ENCODE measurements at regions not wholly inside any gene's neighbourhood (a gene's known extent, or its start where the extent isn't known, plus 50 kb on each side); places are given as distances from the start of the nearest gene placed in this dataset.

DNA sequence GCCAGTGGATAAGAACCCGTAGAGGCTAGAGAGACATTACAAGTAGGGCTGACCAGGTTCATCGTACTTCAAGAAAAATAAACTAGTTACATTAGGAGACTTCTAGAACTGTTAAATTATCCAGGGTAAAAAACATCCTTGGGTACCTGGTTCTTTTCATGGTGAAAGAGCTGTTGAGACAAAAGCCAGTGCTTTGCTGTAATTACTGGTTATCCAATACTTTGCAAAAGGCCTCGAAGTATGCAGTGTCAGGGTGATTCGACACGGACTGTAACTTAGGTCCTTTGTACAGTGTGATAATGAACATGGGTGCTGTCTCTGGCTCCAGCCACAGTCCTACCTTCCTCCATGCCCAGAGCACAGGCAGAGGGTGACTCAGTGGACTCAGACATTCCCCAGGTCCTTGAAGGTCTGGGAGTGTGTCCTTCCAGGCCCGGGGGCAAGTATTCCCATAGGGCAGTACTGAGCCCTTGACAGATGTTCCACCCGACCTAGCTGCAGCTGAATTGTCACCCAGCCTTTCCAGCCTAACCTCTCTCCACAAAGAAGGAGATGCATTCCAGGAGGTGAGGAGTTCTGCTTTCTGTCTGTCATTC is 123.6 kb upstream of the TMEM72 start:
- DNase-seq = no peak

DNA sequence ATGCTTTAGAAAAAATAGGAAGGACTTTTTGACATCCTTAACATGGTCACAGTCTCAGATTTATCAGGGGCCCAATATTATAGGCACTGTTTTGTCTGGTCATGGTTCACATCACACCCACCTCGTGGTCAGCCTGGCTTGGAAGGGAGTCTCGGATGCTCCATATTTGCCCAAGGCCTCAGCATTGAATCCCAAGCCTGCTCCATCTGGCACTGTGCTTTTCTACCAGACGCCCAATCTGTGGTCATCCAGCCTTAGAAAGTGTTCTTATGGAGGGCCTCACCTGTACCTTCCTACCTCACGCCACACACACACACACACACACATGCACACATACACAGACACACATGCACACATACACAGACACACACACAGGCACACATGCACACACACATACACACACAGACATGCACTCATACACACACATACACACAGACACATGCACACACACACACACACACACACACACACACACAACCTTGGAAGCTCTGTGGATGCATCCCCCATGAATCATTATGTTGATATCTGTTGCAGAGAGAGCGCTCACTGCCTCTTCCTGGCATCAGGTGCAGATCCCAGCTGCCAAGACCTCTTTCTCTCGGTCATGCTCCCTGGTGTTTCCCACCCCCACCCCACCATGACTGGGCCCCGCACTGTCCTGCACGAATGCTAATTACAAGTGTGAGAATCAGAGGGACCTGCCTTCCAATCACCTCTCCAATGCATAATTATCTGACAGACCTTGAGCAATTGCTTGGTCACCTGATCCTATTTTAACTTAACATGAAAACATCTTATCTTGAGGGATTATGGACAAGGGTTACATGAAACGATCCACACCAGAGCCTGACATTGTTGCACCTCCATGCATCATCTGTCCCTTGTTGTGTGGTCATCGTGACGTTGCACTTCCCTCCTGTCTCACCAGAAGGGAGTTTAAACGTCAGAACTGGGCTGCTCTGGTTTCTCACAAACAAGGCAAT is 122.7 kb upstream of the TMEM72 start:
- no peak for DNase-seq

DNA sequence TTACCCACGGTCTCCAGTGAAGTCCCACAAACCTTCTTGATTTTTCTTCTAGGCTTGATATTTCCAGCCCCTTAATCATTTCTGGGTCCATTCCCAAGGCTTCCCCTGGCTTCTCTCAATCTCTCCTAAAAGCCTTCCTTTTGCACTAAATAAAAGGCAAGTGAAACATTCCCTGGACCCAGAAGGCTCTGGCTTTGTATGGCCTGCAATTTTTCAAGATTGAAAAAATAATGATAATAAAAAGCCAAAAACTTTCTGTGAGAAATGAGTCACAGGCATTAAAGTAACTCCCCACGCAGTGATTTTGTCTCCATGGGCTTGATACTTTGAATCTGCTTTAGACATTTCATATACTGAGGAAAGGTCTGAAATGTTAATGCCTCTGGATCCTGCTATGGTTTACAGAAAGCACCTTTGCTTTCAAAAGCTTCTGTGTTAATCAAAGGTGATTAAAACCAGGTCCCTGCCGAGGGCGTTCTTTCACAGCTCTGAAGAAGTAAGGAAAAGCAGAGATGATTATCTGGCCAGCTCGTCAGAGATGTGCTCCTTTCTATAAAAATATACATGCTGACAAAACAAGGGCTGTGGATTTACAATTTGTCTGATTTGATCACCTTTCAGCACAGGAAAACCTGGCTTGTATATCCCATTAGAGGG is 118.9 kb upstream of the TMEM72 start:
- DNase-seq = no peak

DNA sequence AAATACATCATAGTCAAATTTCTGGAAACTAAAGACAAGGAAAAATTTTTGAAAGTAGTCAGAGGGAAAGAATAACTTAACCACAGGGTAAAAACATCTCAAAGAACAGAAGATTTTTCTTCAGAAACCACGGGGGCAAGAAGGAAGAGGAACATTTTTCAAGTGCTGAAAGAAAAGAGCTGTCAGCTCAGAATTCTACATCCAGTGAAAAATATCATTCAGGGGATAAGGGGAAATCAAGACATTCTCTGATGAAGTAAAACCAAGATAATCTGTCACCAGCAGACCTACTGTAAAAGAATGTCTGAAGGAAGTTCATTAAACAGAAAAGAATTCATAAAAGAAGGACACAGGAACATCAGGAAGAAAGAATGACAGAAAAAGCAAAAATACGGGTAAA is 111.2 kb upstream of the TMEM72 start:
- no peak for DNase-seq

DNA sequence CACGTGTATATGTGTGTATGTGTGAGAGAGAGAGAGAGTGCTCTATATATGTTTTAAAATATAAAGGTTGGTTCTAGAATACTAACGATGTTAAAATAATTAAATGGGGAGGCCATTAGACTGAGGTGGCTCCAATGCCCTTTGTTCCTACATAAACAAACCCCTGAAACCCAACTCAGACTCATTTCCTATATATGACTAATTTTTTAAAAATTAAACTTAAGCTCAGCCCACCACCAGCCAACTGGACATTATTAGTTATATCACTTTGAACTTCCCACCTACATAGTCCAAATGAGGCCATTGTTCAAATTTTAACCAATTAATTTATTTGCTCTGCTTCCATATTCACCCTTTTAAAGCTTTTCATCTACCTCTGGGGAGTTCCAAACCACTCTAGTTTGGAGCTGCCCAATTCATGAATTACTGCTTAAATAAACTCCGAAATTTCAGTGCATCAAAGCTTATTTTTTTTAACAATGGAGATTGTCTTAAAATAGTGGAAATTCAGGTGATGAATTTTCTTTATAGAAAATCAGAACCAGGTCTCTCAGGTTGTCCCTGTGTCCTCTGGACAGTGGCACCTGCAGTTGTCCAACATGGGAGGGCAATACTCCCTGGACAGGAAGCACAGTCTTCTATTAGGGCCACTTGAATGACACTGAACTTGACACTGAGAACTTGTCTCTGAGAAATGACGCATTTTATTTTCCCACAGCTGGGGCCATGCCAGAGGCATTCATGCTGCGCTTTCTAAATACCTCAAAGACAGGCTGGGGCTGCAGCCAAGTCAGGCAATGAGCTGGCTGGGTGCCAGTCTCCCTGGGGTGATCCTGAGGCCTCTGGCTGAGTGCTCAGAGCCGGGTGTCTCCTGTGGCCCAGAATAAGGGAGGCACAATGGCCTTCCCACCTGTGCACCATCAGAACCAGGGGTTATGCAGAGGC is 109.5 kb upstream of the TMEM72 start:
- DNase-seq = no peak

DNA sequence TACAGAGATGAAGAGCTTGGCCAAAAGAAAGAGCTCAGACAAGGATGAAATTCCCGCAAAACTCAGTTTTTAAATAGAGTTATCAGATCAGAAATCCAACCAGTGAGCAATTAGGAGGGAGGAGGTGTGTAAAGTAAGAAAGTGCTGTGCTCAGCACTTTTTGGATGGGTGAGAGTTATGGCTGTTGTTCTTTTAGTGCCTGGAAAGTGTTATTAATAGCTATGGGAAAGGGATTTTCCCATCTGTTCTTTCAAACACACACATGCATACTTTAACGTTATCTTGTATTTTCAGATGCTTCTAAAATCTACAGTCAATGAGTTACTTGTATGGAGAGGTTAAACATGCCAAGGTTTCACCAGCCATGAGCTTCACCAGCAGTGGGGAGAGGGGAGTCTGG is 107.3 kb upstream of the TMEM72 start:
- no peak for DNase-seq

DNA sequence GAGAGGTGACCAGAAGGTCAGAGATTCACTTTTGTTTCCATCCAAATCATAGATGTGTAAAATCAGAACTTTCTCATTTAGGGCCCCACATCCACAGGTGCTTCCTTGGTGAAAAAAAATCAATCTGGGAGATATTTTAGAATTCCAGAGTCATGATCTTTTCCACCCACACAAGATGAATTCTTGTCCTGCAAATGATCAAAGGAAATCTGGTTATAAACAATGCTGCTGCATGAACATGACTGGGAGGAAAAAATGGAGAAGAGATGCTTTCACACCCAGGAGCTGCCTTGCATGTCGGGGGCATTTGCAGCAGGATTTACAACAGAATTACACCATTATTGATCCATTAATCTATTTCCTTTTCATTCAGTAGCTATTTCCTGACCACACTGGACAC is 106.5 kb upstream of the TMEM72 start:
- DNase-seq = no peak

DNA sequence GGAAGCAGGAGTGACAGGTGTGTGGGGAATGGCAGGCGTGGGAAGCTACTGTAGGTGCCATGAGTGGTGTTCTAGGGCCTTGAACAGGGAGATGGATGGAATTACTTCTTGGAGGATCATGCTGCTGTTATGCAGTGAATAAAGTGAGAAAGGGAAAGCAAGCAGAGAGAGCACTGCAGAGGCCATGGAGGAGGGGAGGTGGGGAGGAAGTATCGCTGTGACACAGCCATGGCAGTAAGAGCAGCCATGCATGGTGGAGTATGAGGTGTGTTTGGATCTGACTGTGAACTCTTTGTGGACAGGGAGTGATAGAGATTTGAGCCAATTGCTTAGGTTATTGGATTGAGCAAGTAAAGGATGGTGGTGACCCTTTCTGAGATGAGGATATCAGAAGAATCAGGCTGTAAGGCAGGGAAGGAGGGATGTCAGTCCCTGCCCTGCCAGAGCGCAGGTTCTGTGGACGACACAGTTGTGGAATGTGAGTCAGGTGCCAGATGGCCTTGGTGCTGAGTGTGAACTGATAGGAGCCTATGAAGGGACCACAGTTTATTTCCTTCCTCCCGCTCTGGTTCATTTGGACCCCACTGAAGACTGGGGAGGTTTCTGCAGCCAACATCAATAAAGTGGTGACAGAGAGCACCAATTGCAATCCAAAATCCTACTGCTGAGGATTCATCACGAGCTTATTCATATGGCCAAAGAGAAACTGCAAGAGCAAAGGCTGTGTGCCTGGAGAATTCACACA is 105.5 kb upstream of the TMEM72 start:
- no peak for DNase-seq

DNA sequence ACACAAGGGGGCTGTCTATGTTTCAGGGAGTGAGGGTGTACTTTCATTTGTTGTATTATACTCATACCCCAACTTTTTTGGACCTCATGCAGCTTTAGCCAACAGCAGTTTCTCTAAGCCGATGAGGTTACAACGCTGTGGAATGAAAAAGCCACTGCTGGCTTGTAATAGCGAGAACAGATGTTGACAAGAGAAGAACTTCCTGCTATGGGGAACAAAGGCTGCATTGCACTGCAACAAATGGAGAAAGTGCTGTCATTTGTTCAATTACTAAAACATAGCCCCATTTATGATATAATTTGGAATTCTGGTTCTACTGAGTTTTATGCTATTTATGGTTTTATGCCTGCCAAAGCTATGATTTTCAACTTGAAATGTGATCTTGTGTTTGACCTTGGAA is 104.2 kb upstream of the TMEM72 start:
- DNase-seq = no peak

DNA sequence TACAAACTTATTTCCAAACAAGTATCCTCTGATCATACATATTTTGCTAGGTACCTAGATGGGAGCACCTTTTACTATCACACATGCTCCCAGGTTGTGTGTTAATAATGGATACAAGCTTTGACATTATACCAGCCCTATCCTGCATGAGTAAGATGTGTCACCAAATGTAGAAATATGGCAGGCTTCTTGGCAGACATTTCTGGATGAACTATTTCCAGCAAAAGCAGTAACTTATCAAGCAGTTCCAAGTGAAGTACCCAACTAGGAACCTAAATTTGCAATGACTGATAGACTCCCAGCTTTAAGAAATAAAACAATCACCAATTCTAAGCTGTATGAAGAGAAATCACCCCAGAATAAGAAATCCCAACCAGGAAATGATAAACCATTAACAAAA is 103.7 kb upstream of the TMEM72 start:
- no peak for DNase-seq

DNA sequence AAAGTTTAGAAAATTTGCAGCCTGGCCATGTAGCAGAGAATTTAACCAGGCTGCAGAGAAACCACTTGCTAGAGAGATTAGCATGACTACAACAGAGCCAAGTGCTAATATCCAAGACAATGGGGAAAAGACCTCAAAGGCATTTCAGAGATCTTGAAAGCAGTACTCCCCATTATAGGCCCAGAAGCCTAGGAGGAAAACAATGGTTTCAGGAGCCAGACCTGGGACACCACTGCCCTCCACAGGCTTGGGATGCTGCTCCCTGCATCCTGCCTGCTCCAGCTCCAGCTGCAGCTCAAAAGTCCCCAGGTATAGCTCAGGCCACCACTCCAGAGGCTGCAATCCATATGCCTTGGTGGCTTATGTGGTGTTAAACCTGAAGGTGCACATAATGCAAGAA is 101.5 kb upstream of the TMEM72 start:
- DNase-seq = no peak

DNA sequence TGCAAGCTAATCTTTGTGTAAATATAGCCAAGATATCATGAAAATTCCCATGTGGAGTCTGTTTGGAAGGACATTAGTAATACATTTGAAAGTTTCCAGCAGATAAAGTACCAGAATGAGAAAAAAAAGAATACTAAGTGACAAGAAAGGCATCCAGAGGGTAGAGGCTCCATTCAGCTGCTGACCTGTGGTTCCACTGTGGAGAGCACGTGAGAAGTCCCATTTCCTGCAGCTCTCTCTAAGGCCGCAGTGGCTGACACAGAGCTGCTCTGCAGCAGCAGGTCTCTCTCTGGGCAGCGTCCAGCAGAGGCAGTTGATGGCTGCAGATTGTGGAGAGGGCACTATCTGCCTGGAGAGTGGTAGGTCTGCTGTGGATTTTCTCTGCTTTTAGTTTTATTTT is 100.1 kb upstream of the TMEM72 start:
- DNase-seq = no peak

DNA sequence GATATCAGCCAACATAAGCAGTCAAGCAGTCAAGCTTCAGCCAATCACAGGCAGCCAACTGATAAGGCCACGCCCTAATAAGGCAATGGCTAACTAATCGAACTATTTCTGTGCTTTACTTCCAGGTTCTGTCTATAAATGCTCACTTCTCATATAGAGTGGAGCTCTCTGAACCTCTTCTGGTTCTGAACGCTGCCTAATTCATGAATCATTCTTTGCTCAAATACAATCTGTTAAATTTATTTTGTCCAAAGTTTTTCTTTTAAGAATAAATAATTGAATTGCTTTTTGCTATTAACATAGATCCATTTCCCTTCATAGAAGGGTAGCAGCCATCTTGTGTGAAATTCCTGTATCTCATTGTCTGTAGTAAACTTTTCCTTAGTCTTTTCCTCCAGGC is 97.9 kb upstream of the TMEM72 start:
- DNase-seq = no peak

DNA sequence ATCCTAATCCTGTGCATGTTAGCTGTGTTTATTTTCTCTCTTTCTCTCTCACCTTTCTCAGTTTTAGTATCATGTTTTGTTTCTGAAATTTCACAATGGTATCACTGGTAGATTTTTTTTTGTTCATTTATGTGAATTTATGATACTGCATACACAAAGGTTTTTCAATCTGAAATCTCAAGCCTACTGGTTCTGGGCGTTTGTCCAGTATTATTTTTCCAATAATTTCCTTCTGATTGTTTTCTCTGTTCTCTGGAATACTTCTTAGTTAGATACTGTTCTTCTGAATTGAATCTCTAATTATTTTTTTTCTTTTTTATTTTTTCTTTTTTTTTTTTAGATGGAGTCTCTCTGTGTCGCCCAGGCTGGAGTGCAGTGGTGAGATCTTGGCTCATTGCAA is 96.2 kb upstream of the TMEM72 start:
- no peak for DNase-seq

DNA sequence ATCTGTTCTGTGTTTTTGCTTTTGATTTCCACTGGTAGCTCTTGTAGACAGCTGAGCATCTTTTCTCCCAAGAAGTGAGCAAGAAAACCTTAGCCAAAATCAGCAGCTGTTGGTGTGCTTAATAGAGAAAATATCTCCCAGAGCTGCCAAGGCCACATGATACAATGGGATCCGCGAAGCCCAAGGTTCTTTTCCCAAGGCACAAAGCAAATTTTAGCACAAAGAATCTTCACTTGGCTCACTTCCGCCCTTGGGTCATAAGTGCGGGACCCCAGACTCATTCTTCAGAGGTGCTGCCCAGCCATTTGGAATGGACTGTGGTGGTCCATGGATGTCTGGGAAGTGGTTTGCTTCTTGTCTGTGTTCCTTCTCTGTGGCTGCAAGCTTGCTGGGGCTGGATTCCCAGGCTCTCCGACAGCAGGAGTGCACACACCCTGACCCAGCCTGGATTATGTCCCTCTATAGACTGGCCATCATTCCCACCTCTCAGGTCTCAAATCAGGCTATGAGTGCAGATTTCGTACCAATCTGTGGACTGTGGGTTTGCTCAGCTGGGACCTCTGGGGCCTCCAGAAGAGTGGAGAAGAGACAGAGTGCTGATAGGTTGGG is 93.0 kb upstream of the TMEM72 start:
- DNase-seq = no peak

DNA sequence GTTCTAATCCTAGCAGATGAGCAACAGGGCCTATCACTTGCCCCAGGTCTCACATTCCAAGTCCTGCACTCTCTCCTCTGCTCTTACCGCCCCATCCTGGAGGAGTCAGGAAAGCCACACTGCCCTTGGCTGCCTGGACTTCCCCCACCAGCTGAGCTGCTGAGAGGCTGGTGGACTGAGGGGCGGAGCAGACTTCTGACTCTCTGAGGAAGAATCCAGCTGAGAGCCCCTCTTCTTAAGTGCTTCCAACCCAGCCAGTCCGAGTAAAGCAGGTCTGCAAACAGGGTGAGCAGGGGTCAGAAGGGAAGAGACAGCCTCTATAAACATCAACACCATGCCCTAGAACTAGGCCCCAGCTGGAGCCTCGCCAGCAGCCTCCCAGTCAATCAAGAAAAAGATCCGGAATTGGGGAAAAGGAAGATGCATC is 92.4 kb upstream of the TMEM72 start:
- DNase-seq = no peak

DNA sequence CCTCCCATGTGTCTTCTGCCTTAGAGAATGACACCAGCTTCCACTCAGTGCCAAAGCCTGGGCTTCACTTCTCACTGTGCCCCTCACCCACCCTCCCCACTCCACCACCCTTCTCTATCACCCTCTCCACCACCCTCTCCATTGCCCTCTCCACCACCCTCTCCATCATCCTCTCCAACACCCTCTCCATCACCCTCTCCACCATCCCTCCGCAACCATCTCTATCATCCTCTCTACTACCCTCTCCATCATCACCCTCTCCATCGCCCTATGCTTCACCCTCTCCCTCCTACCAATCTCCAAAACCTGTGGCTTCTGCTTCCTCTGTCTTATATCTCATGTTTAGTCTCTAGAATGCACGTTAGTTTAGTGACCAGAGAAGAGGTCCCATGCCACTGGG is 91.0 kb upstream of the TMEM72 start:
- no peak for DNase-seq

DNA sequence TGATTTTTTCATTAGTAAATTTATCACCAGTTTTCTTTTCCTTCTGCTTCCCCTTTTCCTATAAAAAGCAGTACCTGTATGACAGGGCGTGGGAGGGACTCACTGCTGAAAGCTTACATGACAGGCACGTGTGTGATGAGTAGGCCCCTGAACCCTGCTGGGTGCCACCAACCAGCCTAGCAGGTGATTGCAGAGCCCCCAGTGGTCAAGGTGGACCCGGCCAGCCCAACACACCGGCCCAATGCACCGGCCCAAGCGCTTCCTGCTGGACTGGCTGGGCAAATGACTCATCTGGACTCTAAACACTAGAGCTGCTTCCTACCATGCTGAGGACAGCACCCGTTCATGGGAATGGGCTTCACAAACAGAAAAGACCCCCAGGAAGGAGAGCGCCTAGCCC is 89.8 kb upstream of the TMEM72 start:
- no peak for DNase-seq

DNA sequence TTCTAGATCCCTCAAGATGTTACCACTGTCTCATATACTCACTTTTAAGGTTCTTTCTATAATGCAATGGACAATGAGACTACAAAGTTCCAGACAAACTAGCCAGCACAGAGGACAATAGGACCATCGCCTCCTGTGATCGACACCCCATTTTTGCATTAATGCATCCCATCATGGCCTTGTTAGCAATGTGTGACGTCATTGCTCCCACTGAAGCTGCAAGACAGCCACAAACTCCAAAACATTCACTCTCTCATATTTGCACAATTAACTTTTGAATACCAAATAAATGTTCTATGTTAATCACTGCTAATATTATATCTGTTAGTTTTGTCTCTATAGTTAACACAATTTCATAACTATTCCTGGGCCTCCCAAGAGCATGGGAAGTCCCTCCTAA is 88.8 kb upstream of the TMEM72 start:
- DNase-seq = no peak

DNA sequence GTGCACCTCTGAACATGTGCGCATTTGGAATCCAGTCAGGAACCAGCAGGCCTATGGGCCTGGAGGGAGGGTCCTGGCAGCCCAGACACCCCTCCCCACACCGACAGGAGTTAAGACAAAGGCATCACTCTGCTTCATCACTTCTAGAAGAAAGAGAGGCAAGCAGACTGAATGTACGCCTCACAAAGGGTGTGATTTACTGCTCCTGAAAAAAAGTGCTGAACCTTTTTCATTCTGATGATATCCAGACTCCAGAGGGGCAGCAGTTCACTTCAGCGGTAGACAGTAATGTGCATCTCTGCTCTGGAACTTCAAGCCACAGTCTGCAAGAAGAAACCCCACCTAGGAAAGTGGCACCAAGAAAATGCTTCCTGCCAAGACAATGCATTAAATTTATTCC is 88.2 kb upstream of the TMEM72 start:
- no peak for DNase-seq

DNA sequence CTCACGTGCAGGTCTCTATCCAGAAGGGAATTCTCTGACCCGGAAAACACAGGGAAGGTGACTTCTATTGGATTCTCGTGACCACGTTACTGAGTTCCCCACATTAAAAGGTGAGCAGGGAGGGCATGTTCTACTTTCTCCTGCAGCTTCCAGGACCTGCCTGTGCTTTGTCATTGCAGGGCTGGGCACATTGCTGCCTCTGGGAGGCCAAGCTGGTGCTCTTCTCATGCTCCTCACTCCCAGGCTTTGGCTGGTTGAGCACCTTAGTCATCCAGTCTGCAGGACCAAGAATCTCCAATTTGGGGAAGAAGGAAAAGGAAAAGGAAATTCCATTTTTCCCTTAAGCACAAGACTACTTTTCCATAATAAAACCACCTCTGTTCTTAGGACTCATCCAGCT is 86.5 kb upstream of the TMEM72 start:
- DNase-seq = no peak
